Left lung (tissue), 4 donors: ENCODE measurements at regions not wholly inside any gene's neighbourhood (a gene's known extent, or its start where the extent isn't known, plus 50 kb on each side); places are given as distances from the start of the nearest gene placed in this dataset.

ENCODE experiments used
- ATAC-seq: fragments of 200-7000 bp; cut with Tn5 transposase; one replicate; pipeline ENCODE4 v1.9.1; 2020; ENCODE audit warnings: moderate library complexity
- DNase-seq, 4 donors: peaks; one replicate each; pipeline ENCODE4 v3.0.0-alpha.2; 2013 to 2020
- H3K27ac ChIP-seq, 2 donors: fragments of 200-600 bp; sonication (generic) in 1 of 2; one replicate each; pipeline versions ENCODE4 v1.5.0 to v1.8.0; 2020 to 2021
- H3K27me3 ChIP-seq, 2 donors: fragments of 200-600 bp; sonication (generic) in 1 of 2; one replicate each; pipeline versions ENCODE4 v1.5.0 to v1.8.0; 2020 to 2021
- H3K36me3 ChIP-seq, 2 donors: fragments of 200-600 bp; sonication (generic) in 1 of 2; one replicate each; pipeline versions ENCODE4 v1.5.0 to v1.8.0; 2020 to 2021
- H3K4me1 ChIP-seq, 2 donors: fragments of 200-600 bp; one replicate each; pipeline ENCODE4 v1.8.0; 2021
- H3K4me3 ChIP-seq, 2 donors: fragments of 200-600 bp; sonication (generic) in 1 of 2; one replicate each; pipeline versions ENCODE4 v1.5.0 to v1.8.0; 2020 to 2021; ENCODE audit warnings: mild to moderate bottlenecking in 1 of 2
- H3K9me3 ChIP-seq, 2 donors: fragments of 200-600 bp; sonication (generic) in 1 of 2; one replicate each; pipeline versions ENCODE4 v1.5.0 to v1.8.0; 2020 to 2021
- intact Hi-C, 2 donors: fragments of 100-400 bp; cut with DNase I; formaldehyde crosslinking; loops; one replicate each; pipeline versions ENCODE4 v1.11.2 to v1.14.2; 2022
- TF ChIP-seq, protein P1 (sequence below), 2 donors: fragments of 200-600 bp; sonication (generic) in 1 of 2; IDR thresholded peaks; one replicate each; pipeline versions ENCODE4 v1.5.0 to v1.8.0; 2021; ENCODE audit warnings: antibody characterized with exemption in 2 of 2
- donor health status: DM: no; HTN: yes; CAD: no.
- donor health status: DM: no; HTN: no; CAD: no.

DNA sequence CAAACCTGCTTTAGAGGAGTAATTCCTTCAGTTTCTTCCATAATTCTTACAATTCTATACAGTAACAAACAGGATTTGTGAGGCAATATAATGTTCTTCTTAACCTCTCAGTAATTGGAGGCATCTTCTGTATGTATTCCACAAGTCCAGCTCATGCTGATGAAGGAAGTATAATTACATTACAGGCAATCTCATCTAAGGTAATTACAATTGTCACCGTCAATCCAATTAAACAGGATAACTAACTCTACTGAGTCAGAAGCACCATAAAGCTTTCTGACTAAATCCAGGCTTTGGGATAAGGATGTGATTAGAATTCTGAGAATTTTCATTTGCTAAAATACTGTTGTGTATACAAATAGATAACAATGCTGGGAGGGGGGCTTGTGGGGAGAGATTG, 115.2 kb upstream of the SEMA6D start:
- no peak for ATAC-seq
- Histone ChIP-seq H3K9me3 (no peaks in the 10 kb centered on the region), H3K4me1 (no peaks in the 10 kb centered on the region), H3K27me3 (no peaks in the 10 kb centered on the region), H3K27ac (no peak overlapping the region), H3K36me3 (no peaks in the 10 kb centered on the region), H3K4me3 (no peak overlapping the region)
- intact Hi-C loops = no loop called here
- no peak for DNase-seq
- TF ChIP-seq, protein P1, sequence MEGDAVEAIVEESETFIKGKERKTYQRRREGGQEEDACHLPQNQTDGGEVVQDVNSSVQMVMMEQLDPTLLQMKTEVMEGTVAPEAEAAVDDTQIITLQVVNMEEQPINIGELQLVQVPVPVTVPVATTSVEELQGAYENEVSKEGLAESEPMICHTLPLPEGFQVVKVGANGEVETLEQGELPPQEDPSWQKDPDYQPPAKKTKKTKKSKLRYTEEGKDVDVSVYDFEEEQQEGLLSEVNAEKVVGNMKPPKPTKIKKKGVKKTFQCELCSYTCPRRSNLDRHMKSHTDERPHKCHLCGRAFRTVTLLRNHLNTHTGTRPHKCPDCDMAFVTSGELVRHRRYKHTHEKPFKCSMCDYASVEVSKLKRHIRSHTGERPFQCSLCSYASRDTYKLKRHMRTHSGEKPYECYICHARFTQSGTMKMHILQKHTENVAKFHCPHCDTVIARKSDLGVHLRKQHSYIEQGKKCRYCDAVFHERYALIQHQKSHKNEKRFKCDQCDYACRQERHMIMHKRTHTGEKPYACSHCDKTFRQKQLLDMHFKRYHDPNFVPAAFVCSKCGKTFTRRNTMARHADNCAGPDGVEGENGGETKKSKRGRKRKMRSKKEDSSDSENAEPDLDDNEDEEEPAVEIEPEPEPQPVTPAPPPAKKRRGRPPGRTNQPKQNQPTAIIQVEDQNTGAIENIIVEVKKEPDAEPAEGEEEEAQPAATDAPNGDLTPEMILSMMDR (IDR thresholded peaks at IDR 0.05) = no peak

DNA sequence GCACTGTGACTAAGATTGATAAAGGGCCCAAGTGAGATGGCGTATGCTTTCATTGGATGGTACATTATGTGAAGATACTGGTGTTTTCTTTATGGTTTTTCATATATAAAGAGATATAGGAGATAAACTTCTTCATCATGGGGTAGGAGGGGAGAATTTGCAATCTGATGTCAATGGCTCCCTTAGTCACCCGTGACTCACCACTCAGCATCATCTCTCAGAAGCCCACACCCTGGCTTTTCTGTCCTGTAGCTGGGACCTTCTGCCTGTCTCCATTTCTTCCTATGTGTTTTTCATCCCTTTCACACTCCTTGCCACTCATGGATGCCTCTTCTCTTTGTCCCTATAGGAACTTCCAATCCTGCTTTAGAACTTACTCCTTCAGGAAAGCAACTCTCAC, 114.3 kb upstream of the SEMA6D start:
- TF ChIP-seq, protein P1 (IDR thresholded peaks at IDR 0.05) = no peak
- Histone ChIP-seq H3K9me3 (no peaks in the 10 kb centered on the region), H3K36me3 (no peaks in the 10 kb centered on the region), H3K27me3 (no peaks in the 10 kb centered on the region), H3K27ac (no peak overlapping the region), H3K4me1 (no peaks in the 10 kb centered on the region), H3K4me3 (no peak overlapping the region)
- intact Hi-C loops = no loop called here
- ATAC-seq (no peak), DNase-seq (no peak)

DNA sequence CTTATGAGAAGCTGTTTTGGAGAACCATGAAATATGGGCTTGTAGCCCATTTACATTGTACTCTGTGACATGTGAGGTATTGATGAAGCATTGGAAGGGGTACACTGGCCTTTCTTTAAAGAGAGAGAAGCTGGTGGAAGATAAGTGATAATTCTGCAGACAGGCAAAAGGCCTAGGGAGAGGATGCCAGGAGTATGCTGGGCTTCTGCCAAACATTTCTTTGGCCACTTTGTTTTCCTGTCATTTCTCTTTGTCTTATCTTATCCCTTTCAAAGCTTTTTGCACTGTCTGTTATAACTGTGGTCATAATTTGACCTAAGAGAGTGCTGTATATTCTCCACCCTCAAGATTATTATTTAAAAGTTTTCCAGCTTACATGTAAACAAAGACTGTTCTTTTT, 109.6 kb upstream of the SEMA6D start:
- Histone ChIP-seq H3K9me3 (no peaks in the 10 kb centered on the region), H3K36me3 (no peaks in the 10 kb centered on the region), H3K4me3 (no peak overlapping the region), H3K4me1 (no peaks in the 10 kb centered on the region), H3K27ac (no peak overlapping the region), H3K27me3 (no peaks in the 10 kb centered on the region)
- TF ChIP-seq, protein P1 (IDR thresholded peaks at IDR 0.05) = no peak
- DNase-seq (peak in 2 of 4 donors; percentile 46 to 47), ATAC-seq (no peak)
- intact Hi-C loops = no loop called here

DNA sequence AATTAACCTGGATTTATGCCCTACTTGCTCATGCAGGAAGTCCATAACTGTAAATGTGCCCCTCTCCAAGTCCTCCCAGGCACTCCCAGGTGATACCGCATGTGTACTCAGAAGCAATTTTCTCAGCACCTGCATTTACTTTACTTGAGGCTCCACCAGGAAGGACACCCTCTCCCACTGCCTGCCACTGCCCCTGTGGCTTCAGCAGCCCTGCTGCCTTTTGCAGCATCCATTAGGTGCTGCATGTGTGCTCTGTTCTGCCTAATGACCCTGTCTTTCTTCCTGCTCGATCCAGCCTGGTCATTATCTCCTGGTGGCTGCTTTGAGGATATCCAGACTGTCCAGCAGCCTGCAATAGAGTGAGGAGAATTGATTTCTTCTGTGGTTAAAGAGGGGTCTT, 107.6 kb upstream of the SEMA6D start:
- Histone ChIP-seq H3K9me3 (no peaks in the 10 kb centered on the region), H3K27ac (no peak overlapping the region), H3K27me3 (no peaks in the 10 kb centered on the region), H3K4me1 (no peaks in the 10 kb centered on the region), H3K36me3 (no peaks in the 10 kb centered on the region), H3K4me3 (no peak overlapping the region)
- TF ChIP-seq, protein P1 (IDR thresholded peaks at IDR 0.05) = no peak
- ATAC-seq = no peak
- DNase-seq = no peak
- intact Hi-C loops = no loop called here

DNA sequence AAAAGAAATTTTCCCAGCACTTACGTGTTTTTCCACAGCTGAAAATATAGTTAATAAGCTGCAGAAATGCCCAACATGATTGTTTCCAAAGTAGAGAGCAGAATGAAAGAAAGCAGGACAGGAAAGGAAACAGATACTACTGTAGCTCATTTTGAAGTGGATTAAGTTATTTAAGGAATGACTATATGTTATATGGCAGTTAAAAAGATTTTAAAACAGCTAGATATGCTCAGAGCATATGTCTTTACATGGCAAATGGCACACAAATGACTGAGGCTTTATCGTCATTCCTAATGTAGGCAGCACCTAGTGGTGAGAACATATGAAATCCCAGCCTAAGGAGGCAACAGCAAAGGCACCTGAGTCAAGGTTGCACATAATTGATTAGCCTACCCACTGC, 106.6 kb upstream of the SEMA6D start:
- DNase-seq (no peak), ATAC-seq (no peak)
- Histone ChIP-seq H3K4me3 (no peak overlapping the region), H3K36me3 (no peaks in the 10 kb centered on the region), H3K27me3 (no peaks in the 10 kb centered on the region), H3K27ac (no peak overlapping the region), H3K9me3 (no peaks in the 10 kb centered on the region), H3K4me1 (no peaks in the 10 kb centered on the region)
- TF ChIP-seq, protein P1 (IDR thresholded peaks at IDR 0.05) = no peak
- intact Hi-C loops = no loop called here
